CD4-positive, alpha-beta T cell treated with Interleukin-4 for 4 hours (primary cell): ENCODE measurements at regions not wholly inside any gene's neighbourhood (a gene's known extent, or its start where the extent isn't known, plus 50 kb on each side); places are given as distances from the start of the nearest gene placed in this dataset.
A peak's percentile ranks its signal among the peaks of the same experiment; 100 is the strongest.

Experiments
- DNase-seq: peaks from one replicate; pipeline ENCODE4 v3.0.0-alpha.2; 2020

- DNase-seq: no peak
Measured at GRCh38 chr7:106196460-106197021, 84.4 kb upstream of the SYPL1 start.

- no peak for DNase-seq
Measured at GRCh38 chr7:106193661-106194060, 81.5 kb upstream of the SYPL1 start.

GRCh38 chr7:106190589-106191330 lies 78.6 kb upstream of the SYPL1 start:
- DNase-seq: no peak

- no peak for DNase-seq
Measured at GRCh38 chr7:106187613-106188350, 75.7 kb upstream of the SYPL1 start.

- DNase-seq: no peak
Measured at GRCh38 chr7:106185719-106186118, 73.6 kb upstream of the SYPL1 start.

GRCh38 chr7:106183952-106184351 lies 71.8 kb upstream of the SYPL1 start:
- no peak for DNase-seq

- DNase-seq: no peak
Measured at GRCh38 chr7:106182904-106183303, 70.8 kb upstream of the SYPL1 start.

- DNase-seq: no peak
Measured at GRCh38 chr7:106181658-106182265, 69.7 kb upstream of the SYPL1 start.

GRCh38 chr7:106180721-106181120 lies 68.6 kb upstream of the SYPL1 start:
- no peak for DNase-seq

- no peak for DNase-seq
Measured at GRCh38 chr7:106179256-106179655, 67.1 kb upstream of the SYPL1 start.

GRCh38 chr7:106178593-106179134 lies 66.6 kb upstream of the SYPL1 start:
- DNase-seq: no peak

- no peak for DNase-seq
Measured at GRCh38 chr7:106177738-106178592, 65.9 kb upstream of the SYPL1 start.

GRCh38 chr7:106177300-106177690 lies 65.2 kb upstream of the SYPL1 start:
- DNase-seq: no peak

- DNase-seq: peak; percentile 57
Measured at GRCh38 chr7:106176414-106177299, 64.5 kb upstream of the SYPL1 start.

- no peak for DNase-seq
Measured at GRCh38 chr7:106175507-106175906, 63.4 kb upstream of the SYPL1 start.

GRCh38 chr7:106170651-106171050 lies 58.5 kb upstream of the SYPL1 start:
- no peak for DNase-seq

- no peak for DNase-seq
Measured at GRCh38 chr7:106169821-106170610, 57.9 kb upstream of the SYPL1 start.

GRCh38 chr7:106167439-106168136 lies 55.5 kb upstream of the SYPL1 start:
- no peak for DNase-seq

GRCh38 chr7:106166651-106167342 lies 54.7 kb upstream of the SYPL1 start:
- DNase-seq: peak; percentile 63
